HUES6 (cell line): ENCODE measurements at regions not wholly inside any gene's neighbourhood (a gene's known extent, or its start where the extent isn't known, plus 50 kb on each side); places are given as distances from the start of the nearest gene placed in this dataset.
"Not testable (repeated sequence)": the region's sequence is repeated elsewhere in the genome, so short reads cannot be mapped to it uniquely, and the experiment has no call there.

ENCODE experiments used
- H3K27ac ChIP-seq: 2 replicates; pipeline ENCODE4 v1.7.0; 2013; ENCODE audit warnings: low read depth, mild to moderate bottlenecking, low read length, inconsistent platforms
- H3K27me3 ChIP-seq: 2 replicates; pipeline ENCODE4 v1.6.1; 2013; ENCODE audit warnings: low read length; ENCODE audit not compliant: control insufficient read depth, insufficient read depth
- H3K36me3 ChIP-seq: 2 replicates; pipeline ENCODE4 v1.6.1; 2013; ENCODE audit warnings: low read length; ENCODE audit not compliant: control insufficient read depth, insufficient read depth
- H3K4me1 ChIP-seq: 2 replicates; pipeline ENCODE4 v1.6.1; 2013; ENCODE audit warnings: low read length; ENCODE audit not compliant: control insufficient read depth, insufficient read depth
- H3K4me3 ChIP-seq: 2 replicates; pipeline ENCODE4 v1.5.1; 2013; ENCODE audit warnings: low read depth, low read length
- H3K9ac ChIP-seq: one replicate; pipeline ENCODE4 v1.6.1; 2013; ENCODE audit warnings: mild to moderate bottlenecking, low read length
- H3K9me3 ChIP-seq: 2 replicates; pipeline ENCODE4 v1.6.1; 2013; ENCODE audit warnings: low read depth, low read length; ENCODE audit not compliant: control insufficient read depth, insufficient read depth

DNA sequence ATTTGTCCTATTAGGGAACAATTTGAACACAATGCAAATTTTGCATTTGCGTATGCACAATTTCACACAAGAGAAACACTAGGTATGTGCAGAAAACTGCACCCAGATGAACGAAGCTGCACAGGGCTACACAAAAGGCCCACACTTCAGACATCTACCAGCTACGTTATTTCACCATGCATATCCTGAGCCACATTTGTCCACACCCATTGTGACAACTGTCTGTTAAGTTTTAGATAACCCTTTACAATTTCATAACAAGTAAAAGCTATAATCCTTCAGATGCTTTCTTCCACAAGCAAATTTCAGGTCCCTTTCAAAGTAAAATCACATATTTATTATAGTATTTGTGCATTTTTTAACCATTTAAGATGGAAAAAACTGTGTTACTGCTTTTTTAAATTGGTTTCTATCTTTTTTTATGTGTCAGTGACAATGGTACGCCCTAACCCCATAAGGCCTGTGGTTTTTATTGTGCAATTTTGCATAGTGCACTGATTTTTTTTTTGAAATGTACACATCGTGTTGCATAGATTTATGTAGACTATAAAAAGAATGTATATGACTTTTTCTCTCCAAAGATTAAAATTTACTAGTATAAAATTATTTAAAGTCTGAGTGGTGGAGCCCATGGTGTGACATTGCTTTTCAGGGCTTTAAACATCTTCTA is 87.8 kb upstream of the BTG1 start:
- Histone ChIP-seq H3K4me1 (no peaks in the 10 kb centered on the region), H3K27ac (no peak overlapping the region), H3K9me3 (no peaks in the 10 kb centered on the region), H3K36me3 (no peaks in the 10 kb centered on the region), H3K9ac (no peak overlapping the region), H3K4me3 (no peak overlapping the region), H3K27me3 (no peaks in the 10 kb centered on the region)

DNA sequence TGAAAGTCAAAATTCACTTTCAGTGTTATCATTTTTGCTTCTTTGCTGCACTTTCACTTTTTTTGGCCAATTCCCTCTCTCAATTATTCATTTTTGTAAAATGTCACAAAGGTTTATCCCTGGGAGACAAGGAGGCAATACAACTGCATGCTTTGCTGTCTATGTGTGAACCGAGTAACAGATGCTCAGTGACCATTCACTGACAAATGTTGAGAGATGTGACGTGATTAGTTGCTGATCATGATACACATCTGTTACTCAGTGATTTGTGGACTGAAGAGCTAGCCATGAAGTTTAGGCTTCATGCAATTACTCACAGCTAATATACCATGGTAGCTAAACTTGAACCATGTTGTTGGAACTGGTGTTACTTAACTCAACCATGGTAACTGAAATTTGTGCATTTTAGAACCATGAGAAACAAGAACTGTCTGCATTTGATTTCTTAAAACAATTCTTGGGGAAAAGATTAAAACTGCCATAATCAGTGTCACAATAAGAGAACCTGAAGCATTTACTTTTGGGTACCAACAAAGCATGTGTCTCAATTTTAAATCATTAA is 86.8 kb upstream of the BTG1 start:
- H3K27me3 ChIP-seq, H3K36me3 ChIP-seq, H3K4me1 ChIP-seq, H3K27ac ChIP-seq, H3K4me3 ChIP-seq, H3K9me3 ChIP-seq, H3K9ac ChIP-seq: not testable (repeated sequence)

DNA sequence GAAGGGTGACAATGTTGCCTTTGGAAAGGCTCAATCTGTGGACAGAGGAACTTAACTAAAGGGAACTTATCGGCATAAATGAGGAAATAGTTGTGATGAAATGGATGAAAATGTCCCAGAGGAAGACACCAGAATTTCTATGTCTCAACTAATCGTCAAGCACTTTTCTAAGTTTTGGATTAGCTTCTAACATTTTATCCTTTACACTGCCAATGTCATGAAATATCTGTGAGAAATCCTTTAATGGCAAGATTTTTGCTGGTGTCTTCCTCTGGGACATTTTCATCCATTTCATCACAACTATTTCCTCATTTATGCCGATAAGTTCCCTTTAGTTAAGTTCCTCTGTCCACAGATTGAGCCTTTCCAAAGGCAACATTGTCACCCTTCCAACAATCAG is 86.3 kb upstream of the BTG1 start:
- H3K4me1 ChIP-seq, H3K36me3 ChIP-seq, H3K27ac ChIP-seq, H3K9ac ChIP-seq, H3K27me3 ChIP-seq, H3K9me3 ChIP-seq, H3K4me3 ChIP-seq: not testable (repeated sequence)

DNA sequence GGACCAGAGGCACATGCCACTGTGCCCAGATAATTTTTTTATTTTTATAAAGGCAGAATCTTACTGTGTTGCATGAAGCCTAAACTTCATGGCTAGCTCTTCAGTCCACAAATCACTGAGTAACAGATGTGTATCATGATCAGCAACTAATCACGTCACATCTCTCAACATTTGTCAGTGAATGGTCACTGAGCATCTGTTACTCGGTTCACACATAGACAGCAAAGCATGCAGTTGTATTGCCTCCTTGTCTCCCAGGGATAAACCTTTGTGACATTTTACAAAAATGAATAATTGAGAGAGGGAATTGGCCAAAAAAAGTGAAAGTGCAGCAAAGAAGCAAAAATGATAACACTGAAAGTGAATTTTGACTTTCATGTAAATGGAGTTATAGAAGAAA is 85.9 kb upstream of the BTG1 start:
- H3K4me3 ChIP-seq, H3K4me1 ChIP-seq, H3K9me3 ChIP-seq, H3K27ac ChIP-seq, H3K9ac ChIP-seq, H3K36me3 ChIP-seq, H3K27me3 ChIP-seq: not testable (repeated sequence)

DNA sequence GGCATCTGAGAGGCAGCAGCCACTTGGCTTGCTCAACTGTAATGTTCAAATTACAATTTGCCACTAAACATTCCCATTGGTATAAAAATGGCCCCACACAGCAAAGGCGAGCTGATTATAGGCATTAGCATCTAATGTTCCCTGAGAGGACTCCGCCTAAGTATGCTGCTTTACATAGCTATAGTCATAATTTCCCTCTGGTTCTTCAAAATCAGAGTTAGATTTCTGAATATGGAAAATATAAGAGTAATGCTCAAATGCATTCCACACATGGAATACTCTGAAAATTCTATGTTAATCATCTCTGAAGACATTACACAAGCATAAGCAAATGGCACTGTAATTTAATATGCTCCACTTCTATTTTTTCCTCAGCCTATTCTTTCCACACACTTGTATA is 83.7 kb upstream of the BTG1 start:
- no peak overlapping the region for H3K4me3 ChIP-seq
- no peak overlapping the region for H3K9ac ChIP-seq
- H3K27ac ChIP-seq = no peak overlapping the region
- no peaks in the 10 kb centered on the region for H3K9me3 ChIP-seq
- no peaks in the 10 kb centered on the region for H3K27me3 ChIP-seq
- H3K4me1 ChIP-seq = peaks cover 19% of the 10 kb centered on the region
- H3K36me3 ChIP-seq = no peaks in the 10 kb centered on the region

DNA sequence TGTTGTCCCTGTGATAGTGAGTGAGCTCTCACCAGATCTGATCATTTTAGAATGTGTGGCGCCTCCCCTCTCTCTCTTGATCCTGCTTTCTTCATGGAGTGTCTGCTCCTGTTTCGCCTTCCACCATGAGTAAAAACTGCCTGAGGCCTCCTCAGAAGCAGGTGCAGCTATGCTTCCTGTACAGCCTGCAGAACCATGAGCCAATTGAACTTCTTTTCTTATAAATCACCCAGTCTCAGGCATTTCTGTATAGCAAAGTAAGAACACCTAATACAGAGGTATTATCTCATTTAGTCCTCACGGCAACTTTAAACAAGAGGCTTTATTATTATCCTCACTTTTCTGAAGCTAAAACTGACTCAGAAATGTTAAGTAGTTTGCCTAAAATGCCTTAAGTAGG is 81.3 kb upstream of the BTG1 start:
- Histone ChIP-seq H3K9ac (no peak overlapping the region), H3K27ac (no peak overlapping the region), H3K4me1 (peaks cover 19% of the 10 kb centered on the region), H3K36me3 (no peaks in the 10 kb centered on the region), H3K9me3 (no peaks in the 10 kb centered on the region), H3K4me3 (no peak overlapping the region), H3K27me3 (no peaks in the 10 kb centered on the region)

DNA sequence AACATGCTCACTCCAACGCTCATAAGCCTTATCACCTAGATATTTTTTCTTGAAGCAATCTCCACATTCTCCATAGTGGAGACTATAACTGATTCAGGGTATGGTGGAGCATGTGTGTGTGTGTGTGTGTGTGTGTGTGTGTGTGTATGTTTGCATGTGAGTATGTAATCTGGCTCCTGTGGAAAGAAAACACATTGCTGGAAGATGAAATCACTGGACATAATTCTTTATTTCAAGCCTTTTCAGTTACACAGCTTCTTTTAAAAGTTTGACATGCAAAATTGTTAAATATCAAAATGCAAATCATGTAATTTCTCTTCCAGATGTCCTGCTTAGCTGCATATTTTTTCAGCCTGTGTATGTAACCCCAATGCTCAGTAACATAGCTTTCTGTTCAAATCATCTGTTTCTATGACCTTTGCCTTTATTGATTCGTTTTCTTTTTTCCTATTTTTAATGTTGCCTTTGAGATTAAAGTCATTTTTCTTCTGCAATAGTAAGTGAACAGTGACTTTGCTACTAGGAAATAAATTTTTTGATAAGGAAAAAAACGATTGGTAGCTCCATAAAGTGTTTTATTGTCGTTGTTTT is 80.5 kb upstream of the BTG1 start:
- Histone ChIP-seq H3K27me3 (no peaks in the 10 kb centered on the region), H3K36me3 (no peaks in the 10 kb centered on the region), H3K9ac (no peak overlapping the region), H3K4me3 (no peak overlapping the region), H3K9me3 (no peaks in the 10 kb centered on the region), H3K4me1 (peaks cover 19% of the 10 kb centered on the region), H3K27ac (no peak overlapping the region)

DNA sequence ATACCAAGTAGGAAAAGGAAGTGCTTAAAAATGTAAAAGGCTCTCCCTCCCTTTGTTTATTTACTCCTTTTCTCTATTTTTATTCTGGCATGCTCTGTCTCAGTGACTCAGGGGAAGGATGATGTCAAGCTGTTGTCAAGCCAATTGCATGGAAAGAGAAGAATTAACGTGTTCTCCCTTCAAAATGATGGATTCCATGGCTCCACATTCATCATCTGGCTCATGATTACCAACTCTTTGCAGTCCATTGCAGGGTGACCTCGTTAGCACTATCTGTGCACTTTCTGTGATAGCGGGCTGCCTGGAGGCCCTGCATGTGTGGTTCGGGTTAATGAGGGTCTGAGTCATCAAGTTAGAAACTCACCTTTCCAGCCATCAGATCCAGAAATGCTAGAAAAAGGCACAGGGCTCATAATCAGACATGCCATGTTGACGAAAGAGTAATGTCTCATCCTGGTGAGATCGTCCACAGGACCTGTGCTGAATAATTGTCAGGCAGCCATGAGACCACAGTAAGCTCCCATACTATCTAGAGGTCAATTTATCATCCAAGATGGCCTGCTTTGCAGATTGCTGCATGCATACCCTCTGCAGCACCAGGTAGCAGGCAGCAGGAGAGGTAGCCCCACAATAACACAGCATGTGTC is 79.2 kb upstream of the BTG1 start:
- peak overlapping the region; percentile 4; the same call in 1 of the 2 replicates for H3K27ac ChIP-seq
- no peaks in the 10 kb centered on the region for H3K9me3 ChIP-seq
- H3K27me3 ChIP-seq = no peaks in the 10 kb centered on the region
- no peaks in the 10 kb centered on the region for H3K36me3 ChIP-seq
- no peak overlapping the region for H3K9ac ChIP-seq
- H3K4me3 ChIP-seq = no peak overlapping the region
- H3K4me1 ChIP-seq = peaks cover 19% of the 10 kb centered on the region

DNA sequence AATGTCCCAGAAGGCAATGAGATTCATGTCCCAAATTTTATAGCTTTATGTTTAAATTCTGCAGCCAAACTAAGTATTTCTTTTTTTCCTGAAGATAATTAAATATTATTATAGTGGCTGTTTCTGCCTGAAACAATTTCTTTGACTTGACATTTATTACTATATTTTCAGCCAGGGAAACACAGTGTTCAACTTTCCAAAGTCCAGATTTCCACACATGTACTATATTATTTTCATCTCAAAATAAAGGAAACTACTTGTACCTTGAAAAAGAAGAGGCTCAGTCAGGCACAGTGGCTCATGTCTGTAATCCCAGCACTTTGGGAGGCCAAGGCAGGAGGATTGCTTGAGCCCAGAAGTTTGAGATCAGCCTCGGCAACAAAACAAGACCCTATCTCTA is 77.8 kb upstream of the BTG1 start:
- H3K9me3 ChIP-seq = no peaks in the 10 kb centered on the region
- H3K4me3 ChIP-seq = no peak overlapping the region
- no peaks in the 10 kb centered on the region for H3K36me3 ChIP-seq
- peaks cover 19% of the 10 kb centered on the region for H3K4me1 ChIP-seq
- no peak overlapping the region for H3K27ac ChIP-seq
- no peak overlapping the region for H3K9ac ChIP-seq
- no peaks in the 10 kb centered on the region for H3K27me3 ChIP-seq

DNA sequence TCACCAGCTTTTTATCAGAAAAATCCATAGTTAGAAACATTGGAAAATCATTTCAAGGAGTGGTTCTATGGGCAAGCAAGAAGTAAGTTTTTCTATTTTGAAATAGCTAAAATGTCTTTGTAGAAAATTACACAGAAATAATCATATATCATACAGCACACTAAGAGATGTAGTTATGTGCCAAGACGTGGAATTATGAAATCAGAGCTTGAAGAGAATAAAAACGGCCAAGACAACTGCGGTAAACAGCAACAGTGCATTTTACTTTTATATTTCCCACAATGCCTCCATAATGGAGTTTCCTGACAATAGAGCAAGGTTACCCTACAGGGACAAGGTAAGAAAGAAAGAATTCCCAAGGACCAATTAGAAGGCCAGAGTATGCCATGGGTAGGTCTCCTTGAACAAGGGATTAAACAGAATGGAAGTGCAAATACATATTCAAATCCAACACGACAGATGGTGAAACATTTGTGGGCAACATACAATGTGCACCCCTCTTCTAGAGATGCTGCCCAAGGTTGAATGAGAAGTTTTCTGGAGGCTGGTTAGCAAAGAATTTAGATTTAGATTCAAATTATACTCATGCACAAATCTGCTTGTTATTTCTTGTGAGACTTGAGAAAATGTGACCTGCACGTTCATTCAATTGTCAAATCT is 76.1 kb upstream of the BTG1 start:
- H3K4me1 ChIP-seq = peaks cover 16% of the 10 kb centered on the region
- no peaks in the 10 kb centered on the region for H3K36me3 ChIP-seq
- H3K9ac ChIP-seq = no peak overlapping the region
- H3K4me3 ChIP-seq = no peak overlapping the region
- no peaks in the 10 kb centered on the region for H3K27me3 ChIP-seq
- H3K9me3 ChIP-seq = no peaks in the 10 kb centered on the region
- no peak overlapping the region for H3K27ac ChIP-seq
